AG10803 (cell line): ENCODE measurements at regions not wholly inside any gene's neighbourhood (a gene's known extent, or its start where the extent isn't known, plus 50 kb on each side); places are given as distances from the start of the nearest gene placed in this dataset.

Experiments used
- DNase-seq: peaks from one replicate; pipeline ENCODE4 v3.0.0; 2010; ENCODE audit warnings: low read depth
- H3K4me3 ChIP-seq: 2 replicates; pipeline ENCODE4 v1.5.1; 2011; ENCODE audit warnings: mild to moderate bottlenecking, low read length, control low read depth
- CTCF ChIP-seq: conservative IDR thresholded peaks from 2 replicates; pipeline ENCODE4 v1.5.1; 2011; ENCODE audit warnings: mild to moderate bottlenecking, low read length, control low read depth, inconsistent platforms

- no peak for TF ChIP-seq CTCF
- no peak overlapping the region for H3K4me3 ChIP-seq
- no peak for DNase-seq
Measured at GRCh38 chr7:70907259-70908247, 224.4 kb upstream of the GALNT17 start.

- no peak for DNase-seq
Measured at GRCh38 chr7:70913924-70914323, 218.0 kb upstream of the GALNT17 start.

GRCh38 chr7:70915067-70915466 lies 216.9 kb upstream of the GALNT17 start:
- H3K4me3 ChIP-seq = no peak overlapping the region
- no peak for TF ChIP-seq CTCF
- DNase-seq = no peak

More at GRCh38 chr7:70913924-70914323, 218.0 kb upstream of the GALNT17 start:
- no peak for TF ChIP-seq CTCF
- no peak overlapping the region for H3K4me3 ChIP-seq

- no peak for DNase-seq
- TF ChIP-seq CTCF = no peak
- H3K4me3 ChIP-seq = no peak overlapping the region
Measured at GRCh38 chr7:70919481-70920073, 212.4 kb upstream of the GALNT17 start.

- DNase-seq = no peak
- no peak for TF ChIP-seq CTCF
- no peak overlapping the region for H3K4me3 ChIP-seq
Measured at GRCh38 chr7:70920876-70921275, 211.1 kb upstream of the GALNT17 start.

- no peak overlapping the region for H3K4me3 ChIP-seq
- DNase-seq = no peak
- TF ChIP-seq CTCF = no peak
Measured at GRCh38 chr7:70923181-70923845, 208.6 kb upstream of the GALNT17 start.
